Amniotic epithelial cell (primary cell): ENCODE measurements at regions not wholly inside any gene's neighbourhood (a gene's known extent, or its start where the extent isn't known, plus 50 kb on each side); places are given as distances from the start of the nearest gene placed in this dataset.

Experiments used
- DNase-seq: peaks from one replicate; pipeline ENCODE4 v3.0.0-alpha.2; 2010; ENCODE audit warnings: low read depth

- peak; percentile 32 for DNase-seq
Observed at GRCh38 chr4:56286763-56287162, 100.5 kb downstream of the AASDH start.

- no peak for DNase-seq
Observed at GRCh38 chr4:56283375-56283774, 103.9 kb downstream of the AASDH start.

- DNase-seq, result no peak
Observed at GRCh38 chr4:56282004-56282403, 105.3 kb downstream of the AASDH start.

GRCh38 chr4:56276547-56276946 is 110.7 kb downstream of the AASDH start:
- peak; percentile 7 for DNase-seq

GRCh38 chr4:56273391-56273790 is 113.9 kb downstream of the AASDH start:
- no peak for DNase-seq

GRCh38 chr4:56272927-56273326 is 114.4 kb downstream of the AASDH start:
- DNase-seq, result no peak

- no peak for DNase-seq
Observed at GRCh38 chr4:56272003-56272402, 115.3 kb downstream of the AASDH start.

GRCh38 chr4:56271131-56271530 is 116.2 kb downstream of the AASDH start:
- peak; percentile 14 for DNase-seq

GRCh38 chr4:56267558-56267957 is 119.7 kb downstream of the AASDH start:
- DNase-seq, result no peak

GRCh38 chr4:56264873-56265272 is 122.4 kb downstream of the AASDH start:
- DNase-seq, result no peak

GRCh38 chr4:56261027-56261426 is 126.3 kb downstream of the AASDH start:
- DNase-seq, result no peak

- DNase-seq, result no peak
Observed at GRCh38 chr4:56260320-56260719, 127.0 kb downstream of the AASDH start.

GRCh38 chr4:56259655-56260054 is 127.6 kb downstream of the AASDH start:
- no peak for DNase-seq

- no peak for DNase-seq
Observed at GRCh38 chr4:56255820-56256219, 131.5 kb downstream of the AASDH start.

GRCh38 chr4:56253666-56254305 is 133.5 kb downstream of the AASDH start:
- no peak for DNase-seq

GRCh38 chr4:56252561-56253152 is 134.6 kb downstream of the AASDH start:
- no peak for DNase-seq

- DNase-seq, result no peak
Observed at GRCh38 chr4:56251556-56251955, 135.7 kb downstream of the AASDH start.

GRCh38 chr4:56250776-56251175 is 136.5 kb downstream of the AASDH start:
- no peak for DNase-seq

GRCh38 chr4:56247646-56248045 is 139.6 kb downstream of the AASDH start:
- DNase-seq, result peak; percentile 29

- no peak for DNase-seq
Observed at GRCh38 chr4:56246233-56246610, 141.1 kb downstream of the AASDH start.

GRCh38 chr4:56245547-56246232 is 141.6 kb downstream of the AASDH start:
- DNase-seq, result no peak

- peak; percentile 36 for DNase-seq
Observed at GRCh38 chr4:56244681-56245080, 142.6 kb downstream of the AASDH start.

- DNase-seq, result no peak
Observed at GRCh38 chr4:56243107-56243506, 144.2 kb downstream of the AASDH start.

- no peak for DNase-seq
Observed at GRCh38 chr4:56241500-56241899, 145.8 kb downstream of the AASDH start.
